OCI-LY1 (cell line): ENCODE measurements at regions not wholly inside any gene's neighbourhood (a gene's known extent, or its start where the extent isn't known, plus 50 kb on each side); places are given as distances from the start of the nearest gene placed in this dataset.

Experiments used
- H2AFZ ChIP-seq: fragments of 200-600 bp; sonication (generic), shearing (Covaris generic); 2 replicates; pipeline ENCODE4 v1.6.0; 2014; ENCODE audit warnings: antibody characterized with exemption, mild to moderate bottlenecking, low read length
- H3F3A ChIP-seq: fragments of 200-600 bp; sonication (generic), shearing (Covaris generic); 2 replicates; pipeline ENCODE4 v1.6.0; 2014; ENCODE audit warnings: mild to moderate bottlenecking, antibody characterized with exemption, low read length, moderate library complexity; ENCODE audit not compliant: insufficient read depth
- H3K27ac ChIP-seq: fragments of 200-600 bp; sonication (generic); 2 replicates; pipeline ENCODE4 v1.5.1; 2014; ENCODE audit warnings: low read length, mixed run types, mild to moderate bottlenecking, low read depth; ENCODE audit not compliant: poor library complexity, severe bottlenecking
- H3K27me3 ChIP-seq: fragments of 200-600 bp; sonication (generic); 2 replicates; pipeline ENCODE4 v1.6.0; 2014; ENCODE audit warnings: antibody characterized with exemption, mild to moderate bottlenecking, low read length, moderate library complexity; ENCODE audit not compliant: insufficient read depth
- H3K36me3 ChIP-seq: fragments of 200-600 bp; sonication (generic); 2 replicates; pipeline ENCODE4 v1.6.1; 2014; ENCODE audit warnings: mild to moderate bottlenecking, antibody characterized with exemption, low read length, moderate library complexity, mixed read lengths; ENCODE audit not compliant: insufficient read depth
- H3K4me1 ChIP-seq: fragments of 200-600 bp; sonication (generic); 2 replicates; pipeline ENCODE4 v1.5.1; 2014; ENCODE audit warnings: mild to moderate bottlenecking, low read length, moderate library complexity; ENCODE audit not compliant: insufficient read depth, severe bottlenecking
- H3K4me2 ChIP-seq: fragments of 200-600 bp; sonication (generic), shearing (Covaris generic); 2 replicates; pipeline ENCODE4 v1.6.1; 2014; ENCODE audit warnings: low read length
- H3K4me3 ChIP-seq: fragments of 200-600 bp; sonication (generic); 2 replicates; pipeline ENCODE4 v1.5.1; 2014; ENCODE audit warnings: low read length, low read depth, mild to moderate bottlenecking, mixed read lengths; ENCODE audit not compliant: poor library complexity, severe bottlenecking
- H3K79me2 ChIP-seq: fragments of 200-600 bp; shearing (Covaris generic); 2 replicates; pipeline ENCODE4 v1.6.1; 2016; ENCODE audit warnings: mixed run types, low read length, mixed read lengths; ENCODE audit not compliant: insufficient read depth
- H3K9ac ChIP-seq: fragments of 200-600 bp; sonication (generic), shearing (Covaris generic); 2 replicates; pipeline ENCODE4 v1.6.1; 2014; ENCODE audit warnings: mild to moderate bottlenecking, low read length, mixed read lengths
- H3K9me2 ChIP-seq: fragments of 200-600 bp; sonication (generic), shearing (Covaris generic); 2 replicates; pipeline ENCODE4 v1.6.1; 2014; ENCODE audit warnings: low read depth, mild to moderate bottlenecking, low read length, mixed read lengths
- H3K9me3 ChIP-seq: fragments of 200-600 bp; shearing (Covaris generic); 2 replicates; pipeline ENCODE4 v1.6.1; 2014; ENCODE audit warnings: low read length, mixed read lengths
- H4K20me1 ChIP-seq: fragments of 200-600 bp; sonication (generic), shearing (Covaris generic); 2 replicates; pipeline ENCODE4 v1.6.0; 2016; ENCODE audit warnings: mild to moderate bottlenecking, low read length; ENCODE audit not compliant: insufficient read depth
- CTCF ChIP-seq: fragments of 200-600 bp; sonication (generic), shearing (Covaris generic); IDR thresholded peaks from 2 replicates; pipeline ENCODE4 v1.5.1; 2017; ENCODE audit warnings: mild to moderate bottlenecking, antibody characterized with exemption, low read length, moderate library complexity, mixed read lengths
- EZH2 ChIP-seq: fragments of 200-600 bp; sonication (generic), shearing (Covaris generic); IDR thresholded peaks from 2 replicates; pipeline ENCODE4 v1.8.0; 2017; ENCODE audit warnings: borderline replicate concordance, mixed run types, mild to moderate bottlenecking, antibody characterized with exemption, low read length, moderate library complexity, mixed read lengths

- Histone ChIP-seq H3F3A (no peaks in the 10 kb centered on the region), H3K4me2 (no peak overlapping the region), H3K79me2 (no peaks in the 10 kb centered on the region), H3K27me3 (no peaks in the 10 kb centered on the region; the same call in 1 of the 2 replicates), H3K4me1 (no peaks in the 10 kb centered on the region), H2AFZ (no peak overlapping the region), H3K27ac (no peak overlapping the region), H3K36me3 (no peaks in the 10 kb centered on the region), H3K9me2 (no peaks in the 10 kb centered on the region), H3K9me3 (no peaks in the 10 kb centered on the region), H3K9ac (no peak overlapping the region), H3K4me3 (no peak overlapping the region), H4K20me1 (no peaks in the 10 kb centered on the region)
- TF ChIP-seq CTCF (no peak), EZH2 (no peak)
These were observed 68.7 kb upstream of the DLX6 start for GRCh38 chr7:96936621-96937020.

DNA sequence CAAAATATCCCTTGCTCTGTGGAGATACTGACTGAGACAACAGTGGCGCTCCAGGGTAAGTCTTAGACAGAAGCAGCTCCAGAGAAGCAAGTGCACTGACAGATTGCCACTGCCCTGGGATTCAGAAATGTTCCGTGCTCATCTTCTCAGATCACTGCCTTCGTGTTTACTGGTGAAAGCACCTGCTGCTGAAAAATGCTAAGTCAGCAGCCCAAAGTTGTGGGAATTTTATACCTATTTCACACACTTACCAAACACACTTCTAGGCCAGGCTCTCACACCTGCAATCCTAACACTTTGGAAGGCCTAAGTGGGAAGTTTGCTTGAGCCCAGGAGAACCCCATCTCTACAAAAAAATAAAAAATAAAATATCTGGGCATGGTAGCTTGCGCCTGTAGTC is 63.2 kb upstream of the DLX6 start:
- Histone ChIP-seq H4K20me1 (no peaks in the 10 kb centered on the region), H3F3A (no peaks in the 10 kb centered on the region), H3K4me2 (no peak overlapping the region), H3K27me3 (no peaks in the 10 kb centered on the region), H3K9me2 (no peaks in the 10 kb centered on the region), H3K9me3 (no peaks in the 10 kb centered on the region), H3K36me3 (no peaks in the 10 kb centered on the region), H3K4me1 (no peaks in the 10 kb centered on the region), H3K27ac (no peak overlapping the region), H3K4me3 (no peak overlapping the region), H2AFZ (no peak overlapping the region), H3K9ac (no peak overlapping the region), H3K79me2 (no peaks in the 10 kb centered on the region)
- TF ChIP-seq EZH2 (no peak), CTCF (no peak)

DNA sequence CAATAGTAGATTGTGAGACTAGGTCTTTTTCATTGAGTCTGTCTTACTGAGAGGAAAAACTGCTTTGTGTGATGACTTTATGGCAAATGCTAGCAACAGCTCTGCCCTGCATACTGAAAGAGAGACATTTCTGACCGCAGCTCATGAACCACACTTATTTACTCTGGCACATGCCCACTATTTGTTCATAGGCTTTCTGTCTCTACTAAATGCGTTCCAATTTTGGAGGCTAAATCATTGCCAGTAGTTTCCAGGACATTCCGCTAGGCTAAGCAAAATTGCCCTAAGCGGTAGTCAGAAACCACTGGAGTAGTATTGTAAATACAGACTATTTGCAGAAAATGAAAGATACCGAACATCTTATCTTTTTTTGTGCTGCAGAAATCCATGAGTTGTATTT is 55.6 kb upstream of the DLX6 start:
- Histone ChIP-seq H4K20me1 (no peaks in the 10 kb centered on the region), H3K9ac (no peak overlapping the region), H3K4me2 (no peak overlapping the region), H2AFZ (no peak overlapping the region), H3K36me3 (no peaks in the 10 kb centered on the region), H3K27ac (no peak overlapping the region), H3K9me2 (no peaks in the 10 kb centered on the region), H3K27me3 (no peaks in the 10 kb centered on the region), H3F3A (no peaks in the 10 kb centered on the region), H3K79me2 (no peaks in the 10 kb centered on the region), H3K9me3 (no peaks in the 10 kb centered on the region), H3K4me3 (no peak overlapping the region), H3K4me1 (no peaks in the 10 kb centered on the region)
- TF ChIP-seq EZH2 (no peak), CTCF (no peak)
